A549 (cell line): ENCODE measurements at regions not wholly inside any gene's neighbourhood (a gene's known extent, or its start where the extent isn't known, plus 50 kb on each side); places are given as distances from the start of the nearest gene placed in this dataset.

Source experiments
- ATAC-seq, 2 experiments: fragments of 200-7000 bp in 1 of 2; fragments of >200 bp in 1 of 2; cut with Nextera tagmentation in 1 of 2; cut with Tn5 transposase in 1 of 2; 3 replicates each; pipeline versions ENCODE4 v1.8.0 to v1.9.1; 2018 to 2020; ENCODE audit warnings: mild to moderate bottlenecking in 1 of 2, moderate library complexity in 1 of 2
- CTCF ChIA-PET: fragments of 300-600 bp; sonication (Branson Sonifier 250); formaldehyde crosslinking; extraction: SDS; loops from one replicate; lab custom pipeline; 2021; ENCODE audit warnings: antibody characterized with exemption, inconsistent platforms; lab: Yijun Ruan, JAX
- POLR2A ChIA-PET: fragments of 350-600 bp; formaldehyde crosslinking; extraction: SDS; loops from one replicate; lab custom pipeline; 2021; ENCODE audit warnings: antibody characterized with exemption, inconsistent platforms; lab: Yijun Ruan, JAX
- DNase-seq, 2 experiments: peaks; one replicate each; pipeline versions ENCODE4 v3.0.0 to v3.0.0-alpha.2; 2011 to 2016; ENCODE audit warnings: low read depth in 1 of 2, low spot score in 1 of 2
- FAIRE-seq: peaks from 2 replicates; lab custom pipeline; 2011; peaks lifted over from hg19 to GRCh38; lab: Jason Lieb, UNC
- H3K27ac ChIP-seq, 2 experiments: fragments of >200 bp; sonication (Bioruptor Twin); formaldehyde crosslinking; 3 replicates each; pipeline ENCODE4 v1.5.1; 2016 to 2017
- H3K4me1 ChIP-seq: fragments of >200 bp; sonication (Bioruptor Twin); formaldehyde crosslinking; 3 replicates; pipeline ENCODE4 v1.6.1; 2016
- H3K4me2 ChIP-seq: fragments of >200 bp; sonication (Bioruptor Twin); formaldehyde crosslinking; 3 replicates; pipeline ENCODE4 v1.6.1; 2016
- H3K4me3 ChIP-seq: fragments of >200 bp; sonication (Bioruptor Twin); formaldehyde crosslinking; 3 replicates; pipeline ENCODE4 v1.5.1; 2016
- H3K9me3 ChIP-seq: fragments of >200 bp; sonication (Bioruptor Twin); formaldehyde crosslinking; 3 replicates; pipeline ENCODE4 v1.6.1; 2016
- BHLHE40 ChIP-seq: IDR thresholded peaks from 2 replicates; pipeline ENCODE4 v1.6.1; 2012; ENCODE audit warnings: low read depth, low read length, inconsistent platforms
- CBX8 ChIP-seq: fragments of 200-600 bp; sonication (generic); IDR thresholded peaks from 2 replicates; pipeline ENCODE4 v1.6.1; 2016
- CTCF ChIP-seq: fragments of >200 bp; sonication (Bioruptor Twin); formaldehyde crosslinking; IDR thresholded peaks from 3 replicates; pipeline ENCODE4 v1.5.1; 2016
- EHF ChIP-seq: fragments of 250-450 bp; sonication (Bioruptor Pico); IDR thresholded peaks from 2 replicates; pipeline ENCODE4 v1.5.0; 2020; ENCODE audit warnings: mild to moderate bottlenecking
- EP300 ChIP-seq, 2 experiments: fragments of >200 bp; sonication (Bioruptor Twin); formaldehyde crosslinking; IDR thresholded peaks; 2 replicates in 1 of 2; 3 replicates in 1 of 2; pipeline ENCODE4 v1.6.1; 2016 to 2017
- FOSL2 ChIP-seq, 2 experiments: fragments of 450-650 bp in 1 of 2; fragments of >200 bp in 1 of 2; sonication (Bioruptor Twin) in 1 of 2; formaldehyde crosslinking; IDR thresholded peaks; 2 replicates each; pipeline versions ENCODE4 v1.5.0 to v1.6.1; 2016 to 2020; ENCODE audit warnings: mild to moderate bottlenecking in 1 of 2, moderate library complexity in 1 of 2
- GATA3 ChIP-seq: IDR thresholded peaks from 2 replicates; pipeline ENCODE4 v1.6.1; 2012; ENCODE audit warnings: borderline replicate concordance
- HOXA7 ChIP-seq: fragments of 250-450 bp; sonication (Bioruptor Pico); IDR thresholded peaks from 2 replicates; pipeline ENCODE4 v1.5.0; 2020; ENCODE audit warnings: mild to moderate bottlenecking, moderate library complexity
- HOXB5 ChIP-seq: fragments of 250-450 bp; sonication (Bioruptor Pico); IDR thresholded peaks from 2 replicates; pipeline ENCODE4 v1.5.0; 2020; ENCODE audit warnings: mild to moderate bottlenecking, moderate library complexity
- JUN ChIP-seq, 2 experiments: fragments of >200 bp; sonication (Bioruptor Twin); formaldehyde crosslinking; IDR thresholded peaks; 2 replicates in 1 of 2; 3 replicates in 1 of 2; pipeline ENCODE4 v1.6.1; 2016 to 2017
- JUNB ChIP-seq: fragments of >200 bp; sonication (Bioruptor Twin); formaldehyde crosslinking; IDR thresholded peaks from 2 replicates; pipeline ENCODE4 v1.6.1; 2016
- KDM1A ChIP-seq: fragments of 200-600 bp; sonication (generic); IDR thresholded peaks from 2 replicates; pipeline ENCODE4 v1.6.1; 2016; ENCODE audit warnings: low read depth, mild to moderate bottlenecking
- MAFK ChIP-seq: fragments of 450-650 bp; IDR thresholded peaks from 2 replicates; pipeline ENCODE4 v1.6.1; 2014; ENCODE audit not compliant: partially characterized antibody
- MYC ChIP-seq: IDR thresholded peaks from 2 replicates; pipeline ENCODE4 v1.6.1; 2012; ENCODE audit warnings: mild to moderate bottlenecking, inconsistent platforms, low read length, improper control_type of control experiment, borderline replicate concordance
- NR3C1 ChIP-seq: fragments of >200 bp; sonication (Bioruptor Twin); formaldehyde crosslinking; IDR thresholded peaks from 3 replicates; pipeline ENCODE4 v1.6.1; 2017
- PHF8 ChIP-seq: fragments of 200-600 bp; sonication (generic); IDR thresholded peaks from 2 replicates; pipeline ENCODE4 v1.6.1; 2016; ENCODE audit warnings: low read depth, mild to moderate bottlenecking, antibody characterized with exemption, moderate library complexity, borderline replicate concordance
- POLR2AphosphoS2 ChIP-seq: conservative IDR thresholded peaks from 2 replicates; pipeline ENCODE4 v1.6.1; 2012; ENCODE audit warnings: low read length, improper control_type of control experiment, inconsistent platforms
- RARB ChIP-seq: fragments of 250-450 bp; sonication (Bioruptor Pico); IDR thresholded peaks from 2 replicates; pipeline ENCODE4 v1.8.0; 2021; ENCODE audit warnings: mild to moderate bottlenecking, moderate library complexity
- RNF2 ChIP-seq: fragments of 200-600 bp; sonication (generic); IDR thresholded peaks from 2 replicates; pipeline ENCODE4 v1.6.1; 2016; ENCODE audit warnings: low read depth, mild to moderate bottlenecking, antibody characterized with exemption, moderate library complexity, borderline replicate concordance
- TFCP2L1 ChIP-seq: fragments of 250-450 bp; sonication (Bioruptor Pico); IDR thresholded peaks from 2 replicates; pipeline ENCODE4 v1.5.0; 2021; ENCODE audit warnings: mild to moderate bottlenecking
- TP53 ChIP-seq: fragments of 250-450 bp; sonication (Bioruptor Pico); IDR thresholded peaks from 2 replicates; pipeline ENCODE4 v1.5.0; 2021; ENCODE audit warnings: mild to moderate bottlenecking, moderate library complexity
- ZFP36 ChIP-seq: fragments of 450-650 bp; IDR thresholded peaks from 2 replicates; pipeline ENCODE4 v1.6.1; 2014; ENCODE audit warnings: borderline replicate concordance; ENCODE audit not compliant: partially characterized antibody
- WGBS: methylation state at CpG from one replicate; pipeline ENCODE4 v1.1.6; 2017; ENCODE audit errors: missing lambda C conversion rate; 5-methylcytosine and 5-hydroxymethylcytosine counted together
- TF ChIP-seq, protein P1 (sequence below): fragments of >200 bp; sonication (Bioruptor Twin); formaldehyde crosslinking; IDR thresholded peaks from 2 replicates; pipeline ENCODE4 v1.6.1; 2016
- TF ChIP-seq, protein P2 (sequence below): fragments of 450-650 bp; IDR thresholded peaks from 2 replicates; pipeline ENCODE4 v1.6.1; 2014; ENCODE audit warnings: antibody characterized with exemption
- TF ChIP-seq, protein P3 (sequence below): fragments of 200-600 bp; sonication (generic); IDR thresholded peaks from 2 replicates; pipeline ENCODE4 v1.6.1; 2016; ENCODE audit warnings: antibody characterized with exemption, mild to moderate bottlenecking, moderate library complexity

DNA sequence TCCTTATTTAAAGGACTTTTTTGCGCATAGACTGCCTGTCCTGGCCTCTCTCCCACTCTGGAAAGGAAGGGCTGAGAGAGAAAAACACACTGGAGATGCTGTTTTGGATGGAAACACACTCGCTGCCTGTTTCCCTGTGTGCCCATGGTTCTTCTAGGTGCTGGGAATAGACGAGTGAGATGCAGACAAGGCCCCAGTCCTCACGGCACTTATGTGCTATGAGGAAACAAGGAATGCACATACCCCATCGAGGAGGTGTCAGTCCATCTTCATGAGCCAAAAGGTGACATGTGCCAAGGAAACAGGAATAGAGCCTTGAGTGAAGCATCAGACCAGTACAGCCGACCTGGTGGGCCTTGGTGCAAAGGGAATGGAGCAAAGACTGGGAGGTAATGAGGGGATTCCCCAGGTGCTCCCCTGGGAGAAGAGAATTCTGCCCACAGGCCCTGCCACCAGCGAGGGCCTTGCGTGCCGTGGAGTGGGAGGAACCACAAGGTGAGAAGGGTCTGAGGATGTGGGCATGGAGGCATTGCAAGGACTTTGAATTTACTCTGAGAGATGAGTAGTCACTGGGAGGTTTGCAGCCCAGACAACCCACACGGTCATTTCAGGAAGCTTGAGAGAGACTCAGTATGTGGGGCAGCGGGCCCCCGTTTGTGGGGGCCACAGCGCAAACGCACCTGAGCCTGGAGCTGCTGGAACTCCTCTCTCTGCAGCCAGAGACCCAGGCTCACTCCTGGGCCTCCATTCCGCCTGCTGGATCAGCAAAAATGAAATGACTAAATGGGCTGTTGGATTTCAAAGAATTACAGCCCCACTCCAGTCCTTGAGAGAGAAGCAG lies 197.5 kb upstream of the COPS8 start:
- no peak for FAIRE-seq
- WGBS = 64% methylated on average over 15 of the region's 15 CpGs
- H3K9me3 ChIP-seq = no peaks in the 10 kb centered on the region
- no peak overlapping the region for H3K27ac ChIP-seq
- no peak for TF ChIP-seq GATA3
- no peak for TF ChIP-seq HOXA7 (CRISPR knock-in tag)
- TF ChIP-seq, protein P1, sequence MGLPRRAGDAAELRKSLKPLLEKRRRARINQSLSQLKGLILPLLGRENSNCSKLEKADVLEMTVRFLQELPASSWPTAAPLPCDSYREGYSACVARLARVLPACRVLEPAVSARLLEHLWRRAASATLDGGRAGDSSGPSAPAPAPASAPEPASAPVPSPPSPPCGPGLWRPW = no peak
- no peak for TF ChIP-seq BHLHE40
- TF ChIP-seq FOSL2 (IDR thresholded peaks at IDR 0.05) = no peak
- TF ChIP-seq FOSL2 (CRISPR knock-in tag; IDR thresholded peaks at IDR 0.05) = no peak
- TF ChIP-seq MYC = no peak
- no peak for TF ChIP-seq CBX8
- TF ChIP-seq RARB (CRISPR knock-in tag) = no peak
- no peak for TF ChIP-seq NR3C1
- no peak for TF ChIP-seq ZFP36
- TF ChIP-seq EP300 (IDR thresholded peaks at IDR 0.05) = no peak
- no peak for TF ChIP-seq POLR2AphosphoS2
- TF ChIP-seq, protein P2, sequence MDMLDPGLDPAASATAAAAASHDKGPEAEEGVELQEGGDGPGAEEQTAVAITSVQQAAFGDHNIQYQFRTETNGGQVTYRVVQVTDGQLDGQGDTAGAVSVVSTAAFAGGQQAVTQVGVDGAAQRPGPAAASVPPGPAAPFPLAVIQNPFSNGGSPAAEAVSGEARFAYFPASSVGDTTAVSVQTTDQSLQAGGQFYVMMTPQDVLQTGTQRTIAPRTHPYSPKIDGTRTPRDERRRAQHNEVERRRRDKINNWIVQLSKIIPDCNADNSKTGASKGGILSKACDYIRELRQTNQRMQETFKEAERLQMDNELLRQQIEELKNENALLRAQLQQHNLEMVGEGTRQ = no peak
- TF ChIP-seq TP53 (CRISPR knock-in tag) = no peak
- TF ChIP-seq EHF (CRISPR knock-in tag) = no peak
- no peak for TF ChIP-seq KDM1A
- no peak for TF ChIP-seq RNF2
- TF ChIP-seq, all 56 proteins: peak for 0
- ATAC-seq (no peak), DNase-seq (no peak)
- H3K4me2 ChIP-seq = no peak overlapping the region
- ChIA-PET CTCF (no interaction called here), POLR2A (no interaction called here)
- no peaks in the 10 kb centered on the region for H3K4me1 ChIP-seq
- H3K4me3 ChIP-seq = no peak overlapping the region

DNA sequence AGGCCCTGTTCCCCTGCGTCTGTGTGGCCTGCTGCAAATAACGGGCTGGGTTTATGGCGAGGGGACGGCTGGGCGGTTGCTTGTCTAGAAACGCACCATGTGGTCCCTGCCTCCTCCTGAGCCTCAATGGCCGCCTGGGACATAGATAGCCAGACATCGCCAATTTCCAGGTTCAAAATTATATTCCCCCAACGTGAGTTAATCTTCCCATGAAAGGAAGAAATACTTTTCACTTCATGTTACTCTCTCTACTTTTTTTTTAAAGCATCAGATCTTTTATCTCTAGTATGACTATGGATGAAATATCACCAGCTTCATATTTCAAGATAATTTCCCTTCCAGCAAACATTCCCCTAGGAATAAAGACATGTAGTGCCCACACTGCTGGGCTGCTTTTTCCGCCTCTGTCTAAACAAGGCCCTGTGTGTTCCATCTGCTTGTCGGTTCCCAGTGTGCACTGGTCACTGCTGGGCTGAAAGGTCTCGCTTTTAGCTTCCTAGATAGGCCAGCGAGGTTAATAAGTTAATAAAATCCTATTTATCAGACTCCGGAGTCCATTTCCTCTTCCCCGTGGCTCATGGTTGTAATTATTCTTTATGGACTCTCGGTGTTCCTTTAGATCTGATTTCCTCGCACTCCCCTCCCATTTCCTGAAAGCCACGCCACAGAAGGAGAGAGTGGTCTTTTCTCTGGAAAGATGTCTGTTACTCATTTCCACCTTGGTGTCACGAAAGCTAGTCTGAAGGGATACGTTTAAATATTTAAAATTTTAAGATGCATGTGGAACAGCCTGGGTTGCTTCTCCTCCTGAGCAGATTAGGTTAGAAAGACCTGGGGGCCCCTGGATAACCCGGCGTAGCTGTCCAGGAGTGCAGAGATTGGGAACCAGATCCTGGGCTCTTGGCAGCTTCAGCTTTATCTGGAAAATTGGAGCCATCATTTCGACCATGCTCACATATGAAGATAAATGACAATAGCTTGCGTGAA lies 196.6 kb upstream of the COPS8 start:
- no peak for ATAC-seq
- DNase-seq = no peak
- no peak overlapping the region for H3K4me2 ChIP-seq
- no peak for TF ChIP-seq JUNB
- no peak for TF ChIP-seq JUN (IDR thresholded peaks at IDR 0.05)
- TF ChIP-seq, protein P3, sequence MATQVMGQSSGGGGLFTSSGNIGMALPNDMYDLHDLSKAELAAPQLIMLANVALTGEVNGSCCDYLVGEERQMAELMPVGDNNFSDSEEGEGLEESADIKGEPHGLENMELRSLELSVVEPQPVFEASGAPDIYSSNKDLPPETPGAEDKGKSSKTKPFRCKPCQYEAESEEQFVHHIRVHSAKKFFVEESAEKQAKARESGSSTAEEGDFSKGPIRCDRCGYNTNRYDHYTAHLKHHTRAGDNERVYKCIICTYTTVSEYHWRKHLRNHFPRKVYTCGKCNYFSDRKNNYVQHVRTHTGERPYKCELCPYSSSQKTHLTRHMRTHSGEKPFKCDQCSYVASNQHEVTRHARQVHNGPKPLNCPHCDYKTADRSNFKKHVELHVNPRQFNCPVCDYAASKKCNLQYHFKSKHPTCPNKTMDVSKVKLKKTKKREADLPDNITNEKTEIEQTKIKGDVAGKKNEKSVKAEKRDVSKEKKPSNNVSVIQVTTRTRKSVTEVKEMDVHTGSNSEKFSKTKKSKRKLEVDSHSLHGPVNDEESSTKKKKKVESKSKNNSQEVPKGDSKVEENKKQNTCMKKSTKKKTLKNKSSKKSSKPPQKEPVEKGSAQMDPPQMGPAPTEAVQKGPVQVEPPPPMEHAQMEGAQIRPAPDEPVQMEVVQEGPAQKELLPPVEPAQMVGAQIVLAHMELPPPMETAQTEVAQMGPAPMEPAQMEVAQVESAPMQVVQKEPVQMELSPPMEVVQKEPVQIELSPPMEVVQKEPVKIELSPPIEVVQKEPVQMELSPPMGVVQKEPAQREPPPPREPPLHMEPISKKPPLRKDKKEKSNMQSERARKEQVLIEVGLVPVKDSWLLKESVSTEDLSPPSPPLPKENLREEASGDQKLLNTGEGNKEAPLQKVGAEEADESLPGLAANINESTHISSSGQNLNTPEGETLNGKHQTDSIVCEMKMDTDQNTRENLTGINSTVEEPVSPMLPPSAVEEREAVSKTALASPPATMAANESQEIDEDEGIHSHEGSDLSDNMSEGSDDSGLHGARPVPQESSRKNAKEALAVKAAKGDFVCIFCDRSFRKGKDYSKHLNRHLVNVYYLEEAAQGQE = no peak
- TF ChIP-seq CTCF = no peak
- TF ChIP-seq HOXA7 (CRISPR knock-in tag) = no peak
- TF ChIP-seq PHF8 = no peak
- no peak for TF ChIP-seq NR3C1
- TF ChIP-seq RNF2 = no peak
- no peak for TF ChIP-seq TFCP2L1 (CRISPR knock-in tag)
- TF ChIP-seq MAFK = no peak
- no peak for TF ChIP-seq HOXB5 (CRISPR knock-in tag)
- TF ChIP-seq, all 56 proteins: peak for 0
- H3K9me3 ChIP-seq = no peaks in the 10 kb centered on the region
- WGBS = 72% methylated on average over 24 of the region's 24 CpGs
- POLR2A ChIA-PET = no interaction called here
- no peak overlapping the region for H3K27ac ChIP-seq
- CTCF ChIA-PET = no interaction called here
- no peak for FAIRE-seq
- no peak overlapping the region for H3K4me3 ChIP-seq
- no peaks in the 10 kb centered on the region for H3K4me1 ChIP-seq
